OCI-LY7 (cell line): ENCODE measurements at regions not wholly inside any gene's neighbourhood (a gene's known extent, or its start where the extent isn't known, plus 50 kb on each side); places are given as distances from the start of the nearest gene placed in this dataset.

ENCODE experiments used
- EZH2phosphoT487 ChIP-seq: fragments of 200-600 bp; sonication (generic); IDR thresholded peaks from 2 replicates; pipeline ENCODE4 v1.6.1; 2018; ENCODE audit warnings: low read depth, borderline replicate concordance, mild to moderate bottlenecking, mixed run types, antibody characterized with exemption, low read length, moderate library complexity, mixed read lengths
- TF ChIP-seq, protein P1 (sequence below): fragments of 200-600 bp; sonication (generic); conservative IDR thresholded peaks from 2 replicates; pipeline ENCODE4 v1.5.1; 2014; ENCODE audit warnings: mild to moderate bottlenecking, antibody characterized with exemption, low read length, moderate library complexity, mixed read lengths

DNA sequence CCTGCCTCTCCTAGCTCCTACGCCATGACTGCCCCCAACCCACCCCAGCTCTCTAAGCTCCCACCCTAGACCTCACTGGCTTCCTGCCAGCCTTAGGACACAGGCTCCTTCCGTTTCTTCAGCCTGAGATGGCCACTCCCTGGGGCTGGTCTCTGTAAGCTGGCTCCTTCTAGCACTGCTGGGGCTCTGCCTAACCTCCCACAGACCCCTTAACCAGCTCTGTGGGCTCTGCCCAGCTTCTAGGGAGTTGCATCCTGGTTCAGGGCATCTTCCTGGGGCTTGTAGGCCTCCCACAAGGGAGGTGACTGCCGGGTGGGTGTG is 478.6 kb upstream of the KLF6 start:
- TF ChIP-seq, protein P1, sequence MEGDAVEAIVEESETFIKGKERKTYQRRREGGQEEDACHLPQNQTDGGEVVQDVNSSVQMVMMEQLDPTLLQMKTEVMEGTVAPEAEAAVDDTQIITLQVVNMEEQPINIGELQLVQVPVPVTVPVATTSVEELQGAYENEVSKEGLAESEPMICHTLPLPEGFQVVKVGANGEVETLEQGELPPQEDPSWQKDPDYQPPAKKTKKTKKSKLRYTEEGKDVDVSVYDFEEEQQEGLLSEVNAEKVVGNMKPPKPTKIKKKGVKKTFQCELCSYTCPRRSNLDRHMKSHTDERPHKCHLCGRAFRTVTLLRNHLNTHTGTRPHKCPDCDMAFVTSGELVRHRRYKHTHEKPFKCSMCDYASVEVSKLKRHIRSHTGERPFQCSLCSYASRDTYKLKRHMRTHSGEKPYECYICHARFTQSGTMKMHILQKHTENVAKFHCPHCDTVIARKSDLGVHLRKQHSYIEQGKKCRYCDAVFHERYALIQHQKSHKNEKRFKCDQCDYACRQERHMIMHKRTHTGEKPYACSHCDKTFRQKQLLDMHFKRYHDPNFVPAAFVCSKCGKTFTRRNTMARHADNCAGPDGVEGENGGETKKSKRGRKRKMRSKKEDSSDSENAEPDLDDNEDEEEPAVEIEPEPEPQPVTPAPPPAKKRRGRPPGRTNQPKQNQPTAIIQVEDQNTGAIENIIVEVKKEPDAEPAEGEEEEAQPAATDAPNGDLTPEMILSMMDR: no peak
- no peak for TF ChIP-seq EZH2phosphoT487
